CD4-positive, alpha-beta T cell (primary cell): ENCODE measurements at regions not wholly inside any gene's neighbourhood (a gene's known extent, or its start where the extent isn't known, plus 50 kb on each side); places are given as distances from the start of the nearest gene placed in this dataset.

Experiments used
- ATAC-seq: fragments of 200-7000 bp; cut with Tn5 transposase; one replicate; pipeline ENCODE4 v1.10.0; 2022; ENCODE audit warnings: mild to moderate bottlenecking; ENCODE audit not compliant: poor library complexity
- CTCF ChIA-PET: fragments of 350-600 bp; sonication (Branson Sonifier 250); formaldehyde crosslinking; loops from one replicate; lab custom pipeline; 2021; ENCODE audit warnings: antibody characterized with exemption, inconsistent platforms; lab: Charles Lee
- POLR2A ChIA-PET: fragments of 350-600 bp; sonication (Branson Sonifier 250); formaldehyde crosslinking; loops from one replicate; lab custom pipeline; 2021; ENCODE audit warnings: antibody characterized with exemption, inconsistent platforms; lab: Charles Lee
- DNase-seq, 14 experiments: peaks; one replicate each; pipeline ENCODE4 v3.0.0-alpha.2; 2013 to 2020; ENCODE audit warnings: mixed read lengths in 2 of 14
- H3K27ac ChIP-seq, 2 donors: one replicate each; pipeline versions ENCODE4 v1.5.1 to v1.7.0; 2013; ENCODE audit warnings: low read length in 2 of 2, low read depth in 1 of 2, mild to moderate bottlenecking in 1 of 2
- H3K27me3 ChIP-seq, 2 experiments: 1 replicate in 1 of 2; 2 replicates in 1 of 2; pipeline versions ENCODE4 v1.6.1 to v1.7.0; 2013; ENCODE audit warnings: low read length in 2 of 2, control low read depth in 1 of 2, mild to moderate bottlenecking in 1 of 2, moderate library complexity in 1 of 2; ENCODE audit not compliant: insufficient read depth in 2 of 2, control insufficient read depth in 1 of 2
- H3K36me3 ChIP-seq: one replicate; pipeline ENCODE4 v1.6.1; 2013; ENCODE audit warnings: low read length, control low read depth; ENCODE audit not compliant: insufficient read depth
- H3K4me1 ChIP-seq: one replicate; pipeline ENCODE4 v1.6.1; 2013; ENCODE audit warnings: low read length, control low read depth; ENCODE audit not compliant: insufficient read depth
- H3K4me3 ChIP-seq: one replicate; pipeline ENCODE4 v1.5.1; 2013; ENCODE audit warnings: mild to moderate bottlenecking, low read length, moderate library complexity
- H3K9me3 ChIP-seq, 2 experiments: 1 replicate in 1 of 2; 2 replicates in 1 of 2; pipeline versions ENCODE4 v1.6.1 to v1.7.0; 2013; ENCODE audit warnings: low read length in 2 of 2, mild to moderate bottlenecking in 2 of 2, control low read depth in 1 of 2, moderate library complexity in 1 of 2; ENCODE audit not compliant: control insufficient read depth in 1 of 2, insufficient read depth in 1 of 2
- H3K27ac Mint-ChIP-seq: one replicate; pipeline ENCODE4 v1.8.0; 2020; ENCODE audit warnings: mixed read lengths
- H3K27me3 Mint-ChIP-seq: one replicate; pipeline ENCODE4 v1.8.0; 2021; ENCODE audit warnings: mixed read lengths
- H3K36me3 Mint-ChIP-seq: one replicate; pipeline ENCODE4 v1.8.0; 2021; ENCODE audit warnings: low read depth, mixed read lengths
- H3K4me1 Mint-ChIP-seq: one replicate; pipeline ENCODE4 v1.8.0; 2021; ENCODE audit warnings: low read depth, mixed read lengths
- H3K4me3 Mint-ChIP-seq: one replicate; pipeline ENCODE4 v1.8.0; 2020; ENCODE audit warnings: mild to moderate bottlenecking, mixed read lengths
- H3K9me3 Mint-ChIP-seq: one replicate; pipeline ENCODE4 v1.8.0; 2020; ENCODE audit warnings: mixed read lengths
- CTCF ChIP-seq: fragments of 200-600 bp; IDR thresholded peaks from one replicate; pipeline ENCODE4 v1.8.0; 2022; ENCODE audit warnings: antibody characterized with exemption, mild to moderate bottlenecking
- intact Hi-C, 2 experiments: fragments of 100-400 bp; cut with DNase I in 1 of 2; cut with micrococcal nuclease in 1 of 2; formaldehyde crosslinking; loops; one replicate each; pipeline versions ENCODE4 v1.15.1 to v1.9.0; 2023 to 2025; cut with DNase I, micrococcal nuclease

DNA sequence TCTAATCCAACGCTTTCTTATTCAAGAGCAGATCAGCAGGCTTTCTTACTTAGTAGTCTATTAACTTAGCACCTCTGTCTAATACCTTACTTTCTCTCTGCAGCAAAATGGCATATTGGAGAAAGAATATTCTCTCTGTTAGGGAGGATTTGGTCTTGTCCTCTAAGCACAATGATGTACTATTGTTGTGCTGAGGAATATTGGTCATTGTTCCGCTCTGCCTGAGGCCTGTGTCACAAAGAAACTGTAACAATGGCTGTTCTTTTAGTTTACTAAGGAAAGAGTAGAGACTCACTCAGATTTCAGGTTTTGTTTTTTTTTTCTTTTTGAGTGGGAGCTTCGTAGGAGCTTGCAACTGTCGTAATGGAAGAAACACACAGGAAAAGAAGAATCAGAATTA lies 1358.8 kb downstream of the LRFN5 start:
- Histone ChIP-seq H3K4me3 (no peak overlapping the region), H3K27ac (no peak overlapping the region), H3K27me3 (no peaks in the 10 kb centered on the region), H3K4me1 (no peaks in the 10 kb centered on the region), H3K36me3 (no peaks in the 10 kb centered on the region), H3K9me3 (no peaks in the 10 kb centered on the region)
- Mint-ChIP-seq H3K36me3 (no peaks in the 10 kb centered on the region), H3K27ac (no peak overlapping the region), H3K9me3 (peaks cover 7% of the 10 kb centered on the region), H3K4me1 (no peaks in the 10 kb centered on the region), H3K4me3 (no peak overlapping the region), H3K27me3 (no peaks in the 10 kb centered on the region)
- DNase-seq (no peak), ATAC-seq (no peak)
- POLR2A ChIA-PET: no interaction called here
- CTCF ChIA-PET: no interaction called here
- intact Hi-C loops: no loop called here
- no peak for TF ChIP-seq CTCF

- no peaks in the 10 kb centered on the region for H3K27me3 ChIP-seq
- Mint-ChIP-seq H3K27me3 (no peaks in the 10 kb centered on the region), H3K4me1 (no peaks in the 10 kb centered on the region), H3K36me3 (no peaks in the 10 kb centered on the region), H3K27ac (no peak overlapping the region), H3K4me3 (no peak overlapping the region), H3K9me3 (peaks cover 7% of the 10 kb centered on the region)
- DNase-seq (no peak), ATAC-seq (no peak)
- H3K27ac ChIP-seq: no peak overlapping the region
- no peaks in the 10 kb centered on the region for H3K36me3 ChIP-seq
- H3K4me3 ChIP-seq: no peak overlapping the region
- TF ChIP-seq CTCF: no peak
- H3K9me3 ChIP-seq: peaks cover 0 to 7% of the 10 kb centered on the region in 2 experiments
- H3K4me1 ChIP-seq: no peaks in the 10 kb centered on the region
- intact Hi-C loops: no loop called here
- CTCF ChIA-PET: no interaction called here
- POLR2A ChIA-PET: no interaction called here
These were observed 1354.8 kb downstream of the LRFN5 start for GRCh38 chr14:42961509-42961908.

DNA sequence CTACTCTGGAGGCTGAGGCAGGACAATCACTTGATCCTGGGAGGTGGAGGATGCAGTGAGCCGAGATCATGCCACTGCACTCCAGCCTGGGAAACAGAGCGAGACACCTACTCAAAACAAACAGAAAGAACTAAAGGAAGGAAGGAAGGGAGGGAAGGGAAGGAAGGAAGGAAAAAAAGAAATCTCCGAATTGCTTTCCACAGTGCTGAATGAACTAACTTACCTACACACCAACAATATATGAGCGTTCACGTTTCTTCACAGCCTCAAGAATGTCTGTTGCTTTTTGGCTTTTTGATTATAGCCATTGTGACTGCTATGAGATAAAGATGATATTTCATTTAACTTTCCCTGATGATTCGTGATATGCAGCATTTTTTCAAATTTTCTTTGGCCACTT lies 1343.7 kb downstream of the LRFN5 start:
- Mint-ChIP-seq H3K27me3 (no peaks in the 10 kb centered on the region), H3K27ac (no peak overlapping the region), H3K4me3 (no peak overlapping the region), H3K36me3 (no peaks in the 10 kb centered on the region), H3K9me3 (peaks cover 9% of the 10 kb centered on the region), H3K4me1 (no peaks in the 10 kb centered on the region)
- H3K27ac ChIP-seq: no peak overlapping the region
- no peak for TF ChIP-seq CTCF
- H3K4me1 ChIP-seq: no peaks in the 10 kb centered on the region
- DNase-seq (no peak), ATAC-seq (no peak)
- no peak overlapping the region for H3K4me3 ChIP-seq
- no peaks in the 10 kb centered on the region for H3K9me3 ChIP-seq
- ChIA-PET POLR2A (no interaction called here), CTCF (no interaction called here)
- H3K36me3 ChIP-seq: no peaks in the 10 kb centered on the region
- no peaks in the 10 kb centered on the region for H3K27me3 ChIP-seq
- intact Hi-C loops: no loop called here
